ENCODE measurements at regions not wholly inside any gene's neighbourhood (a gene's known extent, or its start where the extent isn't known, plus 50 kb on each side); places are given as distances from the start of the nearest gene placed in this dataset.

- no CpG with 5 or more reads among the region's 3 CpGs for WGBS (ENCODE audit: insufficient coverage, low coverage, low lambda C conversion rate, missing lambda C conversion rate)
- ATAC-seq: no peak
Measured at GRCh38 chr13:40074338-40074737, 418.9 kb downstream of the COG6 start.

GRCh38 chr13:40075281-40075680, 419.8 kb downstream of the COG6 start:
- Histone ChIP-seq H3K36me3 (no peaks in the 10 kb centered on the region), H3K4me3 (no peak overlapping the region), H3K27me3 (no peaks in the 10 kb centered on the region), H3K4me1 (peaks cover 0 to 11% (median 2%) of the 10 kb centered on the region in 4 donors), H3K27ac (no peak overlapping the region), H3K9me3 (no peaks in the 10 kb centered on the region)
- no peak for DNase-seq
- 86% methylated on average over 5 of the region's 5 CpGs for WGBS (ENCODE audit: insufficient coverage, low coverage, low lambda C conversion rate, missing lambda C conversion rate)
- TF ChIP-seq CTCF (IDR thresholded peaks at IDR 0.05) (no peak), POLR2A (IDR thresholded peaks at IDR 0.05) (no peak)
- no peak for ATAC-seq
- intact Hi-C loops (cut with DNase I): loop anchor here in 1 of 2 donors (10.0 kb wide), 1 partner anchor 610 kb away; no protein-coding TSS in a partner anchor

More at GRCh38 chr13:40074338-40074737, 418.9 kb downstream of the COG6 start:
- Histone ChIP-seq H3K4me3 (no peak overlapping the region), H3K27ac (no peak overlapping the region), H3K36me3 (no peaks in the 10 kb centered on the region), H3K27me3 (no peaks in the 10 kb centered on the region), H3K4me1 (peaks cover 0 to 11% (median 4%) of the 10 kb centered on the region in 4 donors), H3K9me3 (no peaks in the 10 kb centered on the region)
- no peak for TF ChIP-seq POLR2A (IDR thresholded peaks at IDR 0.05)
- no peak for TF ChIP-seq CTCF (IDR thresholded peaks at IDR 0.05)
- intact Hi-C loops (cut with DNase I): loop anchor here in 1 of 2 donors (10.0 kb wide), 1 partner anchor 610 kb away; no protein-coding TSS in a partner anchor
- no peak for DNase-seq

GRCh38 chr13:40076765-40077362, 421.4 kb downstream of the COG6 start:
- Histone ChIP-seq H3K4me1 (peaks cover 0 to 11% (median 2%) of the 10 kb centered on the region in 4 donors), H3K9me3 (peaks cover 0 to 5% (median 0%) of the 10 kb centered on the region in 4 donors), H3K27ac (no peak overlapping the region), H3K4me3 (no peak overlapping the region), H3K36me3 (peaks cover 0 to 3% (median 0%) of the 10 kb centered on the region in 4 donors), H3K27me3 (no peaks in the 10 kb centered on the region)
- ATAC-seq (no peak), DNase-seq (no peak)
- intact Hi-C loops (cut with DNase I): loop anchor here in 1 of 2 donors (10.0 kb wide), 1 partner anchor 608 kb away; no protein-coding TSS in a partner anchor
- TF ChIP-seq CTCF (IDR thresholded peaks at IDR 0.05): no peak
- no peak for TF ChIP-seq POLR2A (IDR thresholded peaks at IDR 0.05)
- WGBS (ENCODE audit: insufficient coverage, low coverage, low lambda C conversion rate, missing lambda C conversion rate): 73% methylated on average over 3 of the region's 3 CpGs

- Histone ChIP-seq H3K4me3 (no peak overlapping the region), H3K27ac (no peak overlapping the region), H3K9me3 (peaks cover 0 to 5% (median 0%) of the 10 kb centered on the region in 4 donors), H3K27me3 (no peaks in the 10 kb centered on the region), H3K4me1 (peaks cover 0 to 6% (median 0%) of the 10 kb centered on the region in 4 donors), H3K36me3 (peaks cover 0 to 3% (median 0%) of the 10 kb centered on the region in 4 donors)
- intact Hi-C loops (cut with DNase I): loop anchor here in 1 of 2 donors (10.0 kb wide), 1 partner anchor 607 kb away; no protein-coding TSS in a partner anchor
- DNase-seq (no peak), ATAC-seq (no peak)
- TF ChIP-seq CTCF (IDR thresholded peaks at IDR 0.05) (no peak), POLR2A (IDR thresholded peaks at IDR 0.05) (no peak)
- 89% methylated on average over 9 of the region's 9 CpGs for WGBS (ENCODE audit: insufficient coverage, low coverage, low lambda C conversion rate, missing lambda C conversion rate)
Measured at GRCh38 chr13:40077396-40078027, 422.1 kb downstream of the COG6 start.

All from right lobe of liver (tissue), 6 donors.